Thyroid gland (tissue), 4 donors: ENCODE measurements at regions not wholly inside any gene's neighbourhood (a gene's known extent, or its start where the extent isn't known, plus 50 kb on each side); places are given as distances from the start of the nearest gene placed in this dataset.

Experiments used
- DNase-seq, 2 donors: peaks; one replicate each; pipeline ENCODE4 v3.0.0-alpha.2; 2019
- H3K27ac ChIP-seq, 3 donors: fragments of 200-600 bp; sonication (generic); 1 replicate in 2 of 3; 2 replicates in 1 of 3; pipeline ENCODE4 v1.5.1; 2016 to 2019; ENCODE audit warnings: mild to moderate bottlenecking in 1 of 3, moderate library complexity in 1 of 3
- H3K27me3 ChIP-seq: fragments of 200-600 bp; sonication (generic); one replicate; pipeline ENCODE4 v1.5.1; 2019
- H3K36me3 ChIP-seq, 2 donors: fragments of 200-600 bp; sonication (generic); one replicate each; pipeline ENCODE4 v1.5.1; 2016 to 2019
- H3K4me1 ChIP-seq, 2 donors: fragments of 200-600 bp; sonication (generic); one replicate each; pipeline ENCODE4 v1.5.1; 2017 to 2019
- H3K4me3 ChIP-seq, 3 donors: fragments of 200-600 bp; sonication (generic); replicated peaks in 1 of 3; 1 replicate in 2 of 3; 2 replicates in 1 of 3; pipeline ENCODE4 v1.5.1; 2016; ENCODE audit warnings: mild to moderate bottlenecking in 1 of 3
- H3K9me3 ChIP-seq: fragments of 200-600 bp; sonication (generic); one replicate; pipeline ENCODE4 v1.5.1; 2017
- CTCF ChIP-seq, 6 experiments: fragments of 200-600 bp in 3 of 6; fragments of 450-650 bp in 3 of 6; sonication (generic) in 3 of 6; IDR thresholded peaks; one replicate each; pipeline ENCODE4 v1.5.1; 2016 to 2019; ENCODE audit warnings: antibody characterized with exemption in 6 of 6, mild to moderate bottlenecking in 2 of 6, inconsistent platforms in 1 of 6, moderate library complexity in 1 of 6
- POLR2A ChIP-seq, 2 donors: fragments of 450-650 bp; IDR thresholded peaks; one replicate each; pipeline ENCODE4 v1.6.1; 2017; ENCODE audit warnings: antibody characterized with exemption in 2 of 2, mild to moderate bottlenecking in 2 of 2, moderate library complexity in 1 of 2
- WGBS, 2 donors: methylation state at CpG; one replicate each; pipeline ENCODE4 v1.1.5; 2017; 5-methylcytosine and 5-hydroxymethylcytosine counted together
- intact Hi-C: fragments of 100-400 bp; cut with DNase I; formaldehyde crosslinking; loops from one replicate; pipeline ENCODE4 v1.15.1; 2023

- Histone ChIP-seq H3K4me1 (peaks cover 5 to 15% of the 10 kb centered on the region in 2 donors), H3K9me3 (no peaks in the 10 kb centered on the region), H3K27me3 (no peaks in the 10 kb centered on the region), H3K36me3 (no peaks in the 10 kb centered on the region), H3K4me3 (no peak overlapping the region), H3K27ac (no peak overlapping the region)
- intact Hi-C loops, result no loop called here
- no peak for TF ChIP-seq CTCF (IDR thresholded peaks at IDR 0.05)
- TF ChIP-seq POLR2A (IDR thresholded peaks at IDR 0.05), result no peak
- no peak for DNase-seq
Observed at GRCh38 chr11:122234257-122234656, 118.2 kb upstream of the BLID start.

DNA sequence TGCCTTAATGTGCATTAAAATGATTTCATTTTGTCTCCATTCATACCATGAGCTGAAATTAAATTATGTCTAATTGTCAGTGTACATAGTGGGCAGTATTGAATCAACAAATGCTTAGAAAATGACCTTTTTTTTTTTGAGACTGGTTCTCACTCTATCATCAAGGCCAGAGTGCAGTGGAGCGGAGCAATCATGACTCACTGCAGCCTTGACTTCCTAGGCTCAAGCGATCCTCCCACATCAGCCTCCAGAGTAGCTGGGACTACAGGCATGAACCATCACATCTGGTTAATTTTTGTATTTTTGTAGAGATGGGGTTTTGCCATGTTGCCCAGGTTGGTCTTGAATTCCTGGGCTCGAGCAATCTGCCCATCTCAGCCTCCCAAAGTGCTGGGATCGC, 117.0 kb upstream of the BLID start:
- 96 to 98% methylated on average over 4 of the region's 4 CpGs for WGBS, 2 donors
- H3K4me1 ChIP-seq, result peaks cover 10 to 21% of the 10 kb centered on the region in 2 donors
- intact Hi-C loops, result no loop called here
- TF ChIP-seq POLR2A (IDR thresholded peaks at IDR 0.05) (no peak), CTCF (IDR thresholded peaks at IDR 0.05) (no peak)
- H3K9me3 ChIP-seq, result no peaks in the 10 kb centered on the region
- no peak overlapping the region for H3K27ac ChIP-seq
- DNase-seq, result no peak
- no peaks in the 10 kb centered on the region for H3K36me3 ChIP-seq
- no peaks in the 10 kb centered on the region for H3K27me3 ChIP-seq
- H3K4me3 ChIP-seq, result no peak overlapping the region

GRCh38 chr11:122230385-122230755, 114.4 kb upstream of the BLID start:
- Histone ChIP-seq H3K9me3 (no peaks in the 10 kb centered on the region), H3K27me3 (no peaks in the 10 kb centered on the region), H3K36me3 (no peaks in the 10 kb centered on the region), H3K27ac (no peak overlapping the region), H3K4me1 (peaks cover 10 to 16% of the 10 kb centered on the region in 2 donors), H3K4me3 (no peak overlapping the region)
- 71 to 85% methylated on average over 7 of the region's 7 CpGs for WGBS, 2 donors
- TF ChIP-seq CTCF (IDR thresholded peaks at IDR 0.05) (no peak), POLR2A (IDR thresholded peaks at IDR 0.05) (no peak)
- no peak for DNase-seq
- intact Hi-C loops, result no loop called here

DNA sequence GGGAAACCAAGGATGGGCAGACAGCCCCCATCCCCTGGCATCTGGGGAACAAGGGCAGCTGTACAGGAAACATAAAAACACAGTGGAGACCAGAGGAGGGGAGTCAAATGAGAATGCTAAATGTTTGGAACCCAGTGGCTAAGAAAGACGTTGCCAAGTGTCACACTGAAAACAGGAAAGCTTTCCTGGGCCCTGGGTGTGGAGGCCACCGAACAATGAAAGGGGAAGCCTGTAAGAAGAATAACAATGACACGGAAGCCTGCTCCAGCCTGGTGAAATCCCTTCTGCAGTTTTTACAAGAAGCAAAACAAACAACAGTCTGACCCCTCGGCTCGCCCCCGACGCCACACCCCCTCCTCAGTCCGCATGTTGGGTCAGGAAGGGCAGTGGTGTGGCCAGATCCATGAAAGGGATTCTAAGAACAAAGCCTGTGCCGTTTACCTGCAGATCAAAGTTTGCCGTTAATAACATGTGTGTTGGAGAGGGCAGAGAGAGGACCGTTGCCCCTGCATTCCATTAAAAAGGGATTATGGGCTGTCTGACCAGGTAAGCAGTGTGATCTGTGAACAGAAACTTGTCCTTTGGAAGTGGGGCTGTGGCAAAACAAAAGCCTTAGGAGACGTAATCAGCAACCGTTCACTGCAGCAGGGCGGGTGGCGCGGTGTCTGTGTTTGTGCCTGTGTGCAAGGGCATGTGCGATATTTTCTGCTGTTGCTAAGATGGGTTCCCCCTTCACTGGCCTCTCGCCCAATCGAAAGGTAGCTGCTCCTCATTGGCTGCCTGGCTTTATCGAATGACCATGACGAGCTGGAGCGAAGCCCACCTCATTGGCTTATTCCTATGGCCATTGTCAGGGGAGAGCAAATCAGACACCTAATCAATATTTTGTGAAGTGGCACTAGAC, 113.7 kb upstream of the BLID start:
- Histone ChIP-seq H3K4me3 (no peak overlapping the region), H3K27ac (peak overlapping the region in 2 of 3 donors; percentile 40 to 65), H3K4me1 (peaks cover 10 to 16% of the 10 kb centered on the region in 2 donors), H3K36me3 (no peaks in the 10 kb centered on the region), H3K27me3 (no peaks in the 10 kb centered on the region), H3K9me3 (no peaks in the 10 kb centered on the region)
- intact Hi-C loops, result no loop called here
- peak; percentile 42 to 47 for DNase-seq
- WGBS, 2 donors, result 31 to 36% methylated on average over 19 to 22 of the region's 22 CpGs
- TF ChIP-seq POLR2A (IDR thresholded peaks at IDR 0.05) (no peak), CTCF (IDR thresholded peaks at IDR 0.05) (no peak)

GRCh38 chr11:122229078-122229477, 113.1 kb upstream of the BLID start:
- Histone ChIP-seq H3K4me3 (no peak overlapping the region), H3K27me3 (no peaks in the 10 kb centered on the region), H3K4me1 (peaks cover 10 to 16% of the 10 kb centered on the region in 2 donors), H3K27ac (peak overlapping the region in 2 of 3 donors; percentile 40 to 65), H3K9me3 (no peaks in the 10 kb centered on the region), H3K36me3 (no peaks in the 10 kb centered on the region)
- 36 to 57% methylated on average over 2 of the region's 2 CpGs for WGBS, 2 donors
- DNase-seq, result no peak
- intact Hi-C loops, result no loop called here
- no peak for TF ChIP-seq POLR2A (IDR thresholded peaks at IDR 0.05)
